NCI-H2227 treated with DMSO at 0.1 percent for 48 hours (cell line): ENCODE measurements at regions not wholly inside any gene's neighbourhood (a gene's known extent, or its start where the extent isn't known, plus 50 kb on each side); places are given as distances from the start of the nearest gene placed in this dataset.

Experiments used
- DNase-seq: peaks from one replicate; lab custom pipeline; 2025; lab: John Stamatoyannopoulos, UW

DNA sequence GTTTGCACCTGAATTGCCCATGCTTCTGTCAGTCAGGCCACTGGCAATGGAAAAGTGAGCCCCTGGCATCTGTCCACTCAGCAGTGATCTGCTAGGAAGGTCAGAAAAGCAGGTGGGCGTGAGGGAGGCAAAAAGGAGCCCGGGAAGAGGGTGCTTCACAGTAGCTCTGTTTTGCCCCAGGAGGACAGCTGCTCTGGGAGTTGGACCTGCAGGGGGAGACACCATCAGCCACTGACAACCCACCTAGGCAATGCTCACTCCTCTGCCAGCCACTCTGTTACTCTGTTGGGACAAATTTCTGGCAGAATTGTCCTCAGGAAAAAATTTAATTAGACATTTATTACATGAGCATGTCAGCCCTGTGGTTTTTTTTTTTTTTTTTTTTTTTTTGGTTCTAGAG, 146.4 kb downstream of the LRIG2 start:
- DNase-seq: no peak

DNA sequence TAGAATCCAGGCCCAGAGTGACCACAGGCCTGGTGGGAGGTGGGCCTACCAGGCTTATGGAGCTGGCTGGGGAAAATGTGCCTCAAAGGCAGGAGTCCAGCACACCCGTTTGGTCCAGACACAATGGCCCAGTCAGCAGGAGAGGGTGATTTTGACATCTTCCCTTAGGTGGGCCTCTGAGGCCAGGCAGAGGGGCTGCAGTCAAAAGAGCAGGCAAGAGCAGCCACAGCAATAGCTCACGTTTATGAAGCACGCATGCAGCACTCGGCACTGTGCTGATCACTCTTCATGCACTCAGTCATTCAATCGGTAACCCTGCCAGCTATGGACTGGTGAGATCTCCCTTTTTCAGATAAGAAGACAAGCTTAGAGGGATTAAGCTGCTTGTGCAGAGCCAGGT, 146.8 kb downstream of the LRIG2 start:
- DNase-seq: no peak

- DNase-seq: no peak
Measured at GRCh38 chr1:113223040-113223439, 150.0 kb downstream of the LRIG2 start.

DNA sequence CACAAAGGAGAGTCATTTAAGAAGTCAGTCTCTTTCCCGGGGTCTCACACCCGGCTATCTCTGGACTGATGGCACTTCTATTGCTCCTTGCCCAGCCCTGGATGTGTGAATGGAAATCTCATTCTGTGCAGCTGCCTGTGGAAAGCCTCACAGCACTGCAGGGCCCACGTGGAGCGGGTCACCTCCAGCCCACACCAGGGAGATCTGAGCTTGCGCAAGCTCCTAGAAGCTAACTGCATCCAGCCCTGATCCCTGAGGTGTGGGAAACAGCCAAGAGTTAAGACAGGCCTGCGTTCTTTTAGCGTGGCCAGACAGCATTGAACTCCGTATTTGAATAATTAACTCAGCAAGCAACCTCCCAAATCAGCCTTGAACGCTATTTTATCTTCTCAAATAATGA, 150.5 kb downstream of the LRIG2 start:
- no peak for DNase-seq

GRCh38 chr1:113226148-113226547, 153.2 kb downstream of the LRIG2 start:
- DNase-seq: no peak

- DNase-seq: no peak
Measured at GRCh38 chr1:113231866-113232265, 158.4 kb upstream of the MAGI3 start.

GRCh38 chr1:113233441-113233840, 156.9 kb upstream of the MAGI3 start:
- DNase-seq: no peak

DNA sequence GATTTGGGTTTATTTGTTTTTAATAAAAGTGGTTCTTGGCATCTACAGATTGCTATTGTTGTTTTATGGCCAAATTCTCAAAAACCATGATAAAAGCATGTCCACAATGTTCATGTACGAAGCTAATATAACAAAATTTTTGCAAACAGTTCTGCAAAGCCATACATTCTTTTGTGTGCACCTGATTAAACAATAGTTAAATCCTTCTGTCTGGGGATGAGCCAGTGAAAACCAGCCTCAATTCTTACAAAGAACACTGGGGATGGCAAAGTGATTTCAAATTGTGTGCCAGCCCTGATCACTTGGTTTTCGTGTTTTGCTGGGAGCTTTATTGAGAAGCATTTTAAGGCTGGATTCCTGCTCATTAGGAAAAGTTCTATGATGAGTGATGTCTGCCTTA, 149.1 kb upstream of the MAGI3 start:
- DNase-seq: no peak

- no peak for DNase-seq
Measured at GRCh38 chr1:113242481-113242880, 147.8 kb upstream of the MAGI3 start.

DNA sequence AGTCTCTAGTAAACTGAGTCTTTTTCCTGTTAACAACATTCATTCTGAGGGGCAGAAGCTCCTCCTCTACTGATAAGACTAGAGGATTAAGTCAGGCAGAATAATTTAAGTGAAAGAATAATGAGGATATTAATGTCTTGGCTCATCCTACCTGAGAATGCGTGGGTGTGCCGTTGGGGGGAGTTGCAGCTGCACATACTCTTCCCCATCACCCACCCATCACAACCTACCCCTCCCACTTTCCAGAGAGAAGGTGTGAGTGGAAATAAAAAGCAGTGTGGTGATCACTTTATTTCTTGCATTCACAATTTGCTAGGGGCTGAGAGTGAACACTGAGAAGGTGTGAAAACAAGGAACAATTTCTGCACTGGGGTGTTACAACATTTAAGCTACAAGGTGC, 146.8 kb upstream of the MAGI3 start:
- no peak for DNase-seq

DNA sequence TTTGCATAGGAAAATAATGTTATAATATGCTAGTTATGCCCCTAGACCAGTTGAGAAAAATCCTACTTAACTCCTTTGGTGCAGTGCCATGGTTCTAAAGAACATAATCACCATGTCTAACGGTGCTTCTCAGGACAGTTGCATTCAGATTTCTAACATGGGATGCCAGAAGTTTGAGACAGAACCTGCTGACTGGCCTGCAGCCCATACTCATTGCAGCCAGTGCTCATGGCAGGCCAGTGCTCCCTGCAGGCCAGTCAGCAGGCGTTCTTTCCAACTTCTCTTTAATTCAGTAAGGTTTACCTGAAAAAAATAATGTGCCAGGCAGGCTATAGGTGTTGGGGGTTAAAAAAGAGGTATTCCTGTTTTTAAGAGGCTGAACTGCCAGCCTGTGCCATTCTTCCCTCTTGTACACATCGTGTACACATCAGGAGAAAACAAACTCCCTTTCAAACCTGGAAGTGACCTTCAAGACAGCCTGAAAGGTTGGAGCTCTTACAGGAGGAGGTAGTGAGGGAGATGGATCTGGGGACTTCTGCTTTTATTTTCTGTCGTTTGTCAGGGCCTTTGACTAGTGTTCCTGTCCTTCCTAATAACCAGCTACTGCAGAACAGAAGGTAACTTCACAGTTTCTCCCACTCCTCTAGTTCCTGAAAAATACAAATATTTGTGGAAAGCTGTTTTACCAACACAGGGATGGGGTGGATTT, 146.0 kb upstream of the MAGI3 start:
- no peak for DNase-seq

- no peak for DNase-seq
Measured at GRCh38 chr1:113245252-113245651, 145.1 kb upstream of the MAGI3 start.

- no peak for DNase-seq
Measured at GRCh38 chr1:113246929-113247328, 143.4 kb upstream of the MAGI3 start.

DNA sequence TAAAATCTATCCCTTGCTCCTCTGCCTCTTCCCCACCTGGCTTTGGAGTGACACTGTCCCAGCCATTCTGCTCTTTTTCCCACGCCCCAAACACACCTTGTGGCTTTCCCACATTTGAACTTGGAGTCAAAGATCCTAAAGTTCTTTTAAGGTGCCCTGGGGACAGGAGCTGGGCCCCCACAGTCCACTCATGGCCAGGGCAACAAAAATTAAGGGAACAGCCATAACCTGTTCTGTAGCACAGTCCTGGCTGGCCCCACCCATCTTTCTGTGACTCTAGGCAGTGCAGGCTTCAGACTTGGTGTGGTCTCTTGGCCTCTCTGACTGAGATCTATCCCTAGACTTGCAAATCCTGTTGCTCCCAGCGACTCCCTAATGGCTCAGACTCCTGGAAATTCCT, 143.0 kb upstream of the MAGI3 start:
- no peak for DNase-seq

- no peak for DNase-seq
Measured at GRCh38 chr1:113247782-113248181, 142.5 kb upstream of the MAGI3 start.

- no peak for DNase-seq
Measured at GRCh38 chr1:113248494-113248893, 141.8 kb upstream of the MAGI3 start.

DNA sequence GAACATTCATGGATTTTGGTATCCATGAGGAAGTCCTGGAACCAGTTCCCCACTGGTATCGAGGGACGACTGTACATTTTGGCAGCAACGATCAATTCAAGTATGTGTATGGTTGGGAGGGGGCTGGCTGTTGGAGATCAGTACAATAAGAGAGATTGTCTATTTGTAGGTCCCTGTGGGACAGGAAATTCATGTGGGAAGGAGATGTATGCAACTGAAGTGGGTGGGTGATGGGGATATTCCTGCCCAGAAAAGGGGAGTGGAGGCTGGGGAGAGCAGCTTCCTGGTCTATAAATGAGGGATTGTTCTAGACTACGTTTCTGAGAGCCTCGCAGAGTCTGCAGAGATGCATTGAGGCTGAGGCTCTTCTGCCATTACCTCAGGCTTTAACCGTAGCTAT, 140.2 kb upstream of the MAGI3 start:
- DNase-seq: no peak

- no peak for DNase-seq
Measured at GRCh38 chr1:113252166-113252565, 138.1 kb upstream of the MAGI3 start.

DNA sequence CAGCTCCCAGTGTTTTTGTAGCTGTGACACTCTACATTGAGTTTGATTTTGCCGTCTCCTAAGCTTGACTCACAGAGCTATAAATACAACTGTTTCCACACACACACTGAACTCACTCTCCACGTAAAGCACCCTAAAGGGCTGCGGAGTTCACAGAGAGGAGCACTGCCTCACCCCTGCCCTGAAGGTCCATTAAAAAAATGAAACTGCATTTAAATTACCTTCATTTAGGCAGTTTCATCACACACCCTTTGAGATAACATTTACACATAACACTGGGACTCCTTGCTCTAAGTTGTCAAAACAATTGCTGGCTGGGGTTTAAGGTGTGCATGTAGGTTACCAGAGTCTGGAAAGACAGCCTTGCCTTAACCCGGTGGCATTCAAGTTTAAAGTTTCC, 137.1 kb upstream of the MAGI3 start:
- DNase-seq: no peak

- DNase-seq: no peak
Measured at GRCh38 chr1:113253590-113253989, 136.7 kb upstream of the MAGI3 start.

DNA sequence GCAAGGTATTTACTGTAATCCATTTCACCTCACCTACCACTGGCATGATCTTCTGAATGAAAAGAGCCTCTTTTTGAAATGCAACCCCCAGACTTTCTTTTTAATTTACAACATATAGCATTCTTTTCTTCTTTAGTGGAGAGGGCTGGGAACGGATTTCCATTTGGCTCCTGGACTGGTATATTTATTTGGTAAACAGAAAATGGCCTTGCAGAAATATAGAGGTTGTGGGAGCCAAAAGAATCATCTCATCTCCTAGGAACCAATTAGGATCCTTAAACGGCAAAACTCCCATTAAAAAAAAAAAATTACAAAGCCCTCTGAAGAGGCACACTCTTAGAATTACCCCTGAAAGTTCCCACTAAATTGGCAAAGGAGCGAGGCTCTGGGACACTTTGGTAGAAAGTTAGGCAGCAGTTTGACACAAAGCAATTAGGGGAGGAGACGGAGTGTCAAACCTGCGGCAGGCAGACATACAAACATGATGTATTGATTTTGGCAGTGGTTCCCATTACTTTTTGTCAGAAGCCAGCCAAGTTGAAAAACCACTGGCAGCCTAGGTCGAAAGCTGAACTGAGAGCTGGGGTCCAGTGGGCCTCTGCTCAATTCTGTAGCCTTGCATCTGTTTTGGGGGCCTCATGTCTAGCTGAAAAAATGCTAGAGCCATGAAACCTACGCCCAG, 135.1 kb upstream of the MAGI3 start:
- peak; percentile 33 for DNase-seq

DNA sequence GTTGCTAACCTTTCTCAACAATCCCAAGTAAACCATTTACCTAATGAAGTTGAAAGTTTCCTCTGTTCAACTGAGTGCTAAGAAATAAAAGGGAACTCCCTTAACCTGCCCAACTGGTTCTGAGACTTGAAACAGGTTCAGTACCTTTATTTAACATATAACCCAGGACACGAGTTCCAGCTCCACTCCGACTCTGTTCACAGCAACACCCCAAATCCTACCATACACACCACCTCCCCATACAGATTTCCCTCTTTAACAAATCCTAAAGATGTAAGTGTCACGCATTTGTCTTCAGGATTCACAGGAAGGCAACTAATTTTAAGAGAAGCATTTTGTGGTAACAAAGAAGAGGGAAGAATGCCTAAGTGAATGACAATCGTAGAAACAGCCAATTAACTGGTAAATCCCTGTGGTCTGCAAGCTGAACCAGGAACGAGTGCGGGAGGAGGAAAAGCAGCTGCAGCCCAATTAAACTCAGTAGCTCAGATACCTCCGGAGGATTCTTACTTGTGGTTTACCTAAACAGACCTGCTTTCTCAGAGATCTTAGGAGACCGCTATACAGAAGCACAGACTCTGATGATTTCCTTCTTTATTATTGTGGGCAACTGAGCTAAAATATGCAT, 134.5 kb upstream of the MAGI3 start:
- DNase-seq: peak; percentile 29

DNA sequence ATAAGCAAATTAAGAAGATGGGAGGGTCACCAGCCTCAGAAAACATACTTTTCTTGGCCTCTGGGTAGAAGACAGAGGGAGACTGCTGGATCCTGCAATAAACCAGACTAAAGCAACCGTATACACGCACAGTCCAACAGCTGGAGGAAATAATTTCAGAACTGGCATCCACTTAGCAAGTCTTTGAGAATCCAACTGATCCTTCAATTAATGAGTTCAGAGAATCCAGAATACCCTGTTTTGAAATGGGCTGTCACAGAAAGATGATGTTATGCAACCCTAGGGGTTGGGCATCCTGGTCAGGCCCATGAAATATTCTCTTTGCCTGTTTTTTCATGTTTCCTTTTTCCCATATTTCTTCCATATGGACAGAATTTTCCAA, 134.0 kb upstream of the MAGI3 start:
- DNase-seq: no peak

GRCh38 chr1:113259988-113260387, 130.3 kb upstream of the MAGI3 start:
- no peak for DNase-seq
